Effector CD8-positive, alpha-beta T cell (primary cell): ENCODE measurements at regions not wholly inside any gene's neighbourhood (a gene's known extent, or its start where the extent isn't known, plus 50 kb on each side); places are given as distances from the start of the nearest gene placed in this dataset.

Experiments used
- DNase-seq: peaks from one replicate; lab custom pipeline; 2025; lab: John Stamatoyannopoulos, UW

DNA sequence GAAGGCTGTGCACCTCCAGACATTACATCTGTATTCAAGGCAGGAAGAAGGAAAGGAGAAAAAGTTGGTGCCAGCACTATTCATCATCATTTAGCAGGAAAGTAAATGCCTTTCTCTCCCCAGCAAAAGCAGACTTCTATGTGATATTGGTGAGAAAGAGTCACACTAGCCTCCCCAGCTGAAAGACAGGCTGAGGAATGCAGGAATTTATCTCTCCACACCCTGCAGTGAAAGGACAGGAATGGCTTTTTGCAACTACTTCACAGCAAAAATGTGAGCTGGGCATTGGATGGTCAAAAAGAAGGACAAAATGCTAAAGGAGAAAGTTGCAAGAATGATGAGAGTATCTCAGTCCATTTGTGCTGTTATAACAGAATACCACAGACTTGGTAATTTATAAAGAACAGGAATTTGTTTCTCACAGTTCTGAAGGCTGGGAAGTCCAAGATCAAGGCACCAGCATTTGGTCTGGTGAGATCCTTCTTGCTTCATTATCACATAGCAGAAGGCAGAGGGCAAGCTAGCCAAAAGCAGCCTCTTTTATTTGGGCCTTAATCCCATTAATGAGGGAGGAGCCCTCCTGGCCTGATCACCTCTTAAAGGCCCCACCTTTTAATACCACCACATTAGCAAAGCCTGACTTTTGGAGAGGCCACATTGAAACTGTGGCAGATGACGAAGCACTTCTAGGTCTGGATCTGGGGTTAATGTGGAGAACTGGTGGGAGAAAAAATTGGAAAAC, 388.1 kb upstream of the SLC14A2 start:
- no peak for DNase-seq

DNA sequence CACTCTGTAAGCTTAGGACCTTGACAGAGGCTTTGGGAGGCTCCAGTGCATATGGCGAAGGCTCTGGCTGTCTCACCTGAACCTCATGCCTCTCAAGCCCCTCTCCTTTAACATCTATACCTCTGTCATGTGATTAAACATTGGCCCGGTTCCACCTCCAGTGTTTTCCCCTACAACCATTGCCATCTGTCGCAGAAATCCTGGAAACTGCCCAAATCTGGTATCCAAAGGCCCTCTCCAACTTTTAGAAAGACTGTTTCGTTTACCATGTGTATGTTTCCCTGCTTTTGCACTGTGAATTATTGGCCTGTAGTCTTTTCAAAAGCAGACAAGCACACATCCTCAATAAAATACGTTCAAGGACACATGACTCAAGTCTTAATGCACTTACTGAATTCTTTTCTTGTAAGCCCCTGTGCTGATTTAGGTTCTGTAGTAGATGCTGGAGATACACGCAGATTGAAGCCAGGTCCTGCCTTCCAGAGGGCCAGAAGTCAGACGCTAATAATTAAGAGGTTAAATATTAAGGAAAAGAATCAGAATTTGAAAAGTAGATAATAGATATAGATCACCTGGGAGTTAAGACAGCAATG, 386.4 kb upstream of the SLC14A2 start:
- DNase-seq: no peak

DNA sequence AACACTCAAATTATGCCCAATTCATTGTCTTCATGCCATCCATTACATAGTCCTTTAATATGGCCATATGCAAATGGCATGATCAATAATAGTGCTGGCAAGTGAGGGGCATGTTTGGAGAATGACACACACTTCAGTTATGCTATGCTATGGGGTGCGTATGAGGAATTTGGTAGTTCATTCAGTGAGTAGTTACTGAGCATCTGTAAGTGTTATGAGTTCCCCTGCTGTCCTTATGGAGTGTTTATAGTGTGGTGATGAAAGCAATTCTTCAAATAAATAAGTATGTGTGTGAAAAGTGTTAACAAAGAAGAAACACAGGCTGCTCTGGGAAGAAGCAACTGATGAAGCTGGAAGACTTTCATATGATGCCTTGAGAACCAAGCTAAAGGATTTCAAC, 383.7 kb upstream of the SLC14A2 start:
- DNase-seq: no peak

DNA sequence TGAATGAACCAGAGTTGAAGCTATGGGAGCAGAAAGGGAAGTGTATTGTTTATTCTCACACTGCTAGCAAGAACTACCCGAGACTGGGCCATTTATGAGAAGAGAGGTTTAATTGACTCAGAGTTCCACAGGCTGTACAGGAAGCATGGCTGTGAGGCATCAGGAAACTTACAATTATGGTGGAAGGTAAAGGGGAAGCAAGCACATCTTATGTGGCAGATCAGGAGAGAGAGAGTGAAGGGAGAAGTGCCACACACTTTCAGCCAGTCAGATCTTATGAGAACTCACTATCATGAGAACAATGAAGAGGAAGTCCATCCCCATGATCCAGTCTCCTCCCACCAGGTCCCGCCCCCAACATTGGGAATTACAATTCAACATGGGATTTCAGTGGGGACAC, 383.2 kb upstream of the SLC14A2 start:
- no peak for DNase-seq

DNA sequence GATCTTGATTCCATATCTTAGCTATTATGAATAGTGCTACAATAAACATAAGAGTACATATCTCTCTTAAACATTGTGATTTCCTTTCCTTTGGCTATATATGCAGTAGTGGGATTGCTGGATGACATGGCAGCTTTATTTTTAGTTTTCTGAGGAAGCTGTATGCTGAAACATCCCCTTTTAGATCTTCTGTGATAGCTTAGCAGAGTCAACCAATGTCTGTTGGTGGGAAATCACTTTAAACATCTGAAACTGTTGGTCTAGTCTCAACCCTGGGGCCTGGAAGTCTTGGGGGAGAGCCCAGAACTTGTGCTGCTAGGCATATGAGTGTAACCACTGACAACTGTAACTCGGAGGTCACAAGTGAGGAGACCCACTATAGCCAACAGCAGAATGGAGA, 378.6 kb upstream of the SLC14A2 start:
- no peak for DNase-seq

DNA sequence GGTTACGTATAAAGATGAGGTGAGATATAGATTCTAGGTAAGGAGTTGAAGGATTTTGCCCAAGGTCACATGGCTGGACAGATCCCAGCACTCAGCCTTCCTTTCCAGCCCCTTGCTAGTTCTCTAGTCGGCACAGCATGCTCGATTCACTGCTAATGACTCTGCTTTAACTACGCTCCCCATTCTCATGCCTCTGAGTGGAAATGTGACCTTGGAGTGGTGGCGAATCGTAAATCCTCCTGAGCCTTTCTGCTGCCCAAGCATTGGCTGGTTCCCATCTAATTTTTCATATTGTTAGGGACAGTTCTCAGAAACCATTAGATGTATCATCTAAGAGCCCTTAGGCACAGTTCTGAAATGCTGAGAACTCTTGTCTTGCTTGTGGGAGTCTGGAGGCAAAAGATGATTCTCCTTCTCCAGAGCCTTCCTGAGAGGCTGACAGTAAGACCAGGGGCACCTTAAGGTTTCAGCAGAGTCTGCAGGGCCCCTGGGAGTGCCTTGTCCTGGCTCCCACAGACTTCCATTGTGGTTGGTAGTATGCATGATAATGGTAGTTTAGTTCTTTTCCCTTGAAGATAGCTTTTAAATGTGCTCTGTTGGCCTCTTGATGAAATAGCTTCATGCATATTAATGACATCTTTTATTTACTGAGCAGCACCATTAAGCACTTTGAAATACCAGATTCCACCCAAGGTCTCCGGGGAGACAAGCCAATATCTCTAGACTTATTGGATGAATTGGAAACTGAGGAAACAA, 377.8 kb upstream of the SLC14A2 start:
- no peak for DNase-seq

DNA sequence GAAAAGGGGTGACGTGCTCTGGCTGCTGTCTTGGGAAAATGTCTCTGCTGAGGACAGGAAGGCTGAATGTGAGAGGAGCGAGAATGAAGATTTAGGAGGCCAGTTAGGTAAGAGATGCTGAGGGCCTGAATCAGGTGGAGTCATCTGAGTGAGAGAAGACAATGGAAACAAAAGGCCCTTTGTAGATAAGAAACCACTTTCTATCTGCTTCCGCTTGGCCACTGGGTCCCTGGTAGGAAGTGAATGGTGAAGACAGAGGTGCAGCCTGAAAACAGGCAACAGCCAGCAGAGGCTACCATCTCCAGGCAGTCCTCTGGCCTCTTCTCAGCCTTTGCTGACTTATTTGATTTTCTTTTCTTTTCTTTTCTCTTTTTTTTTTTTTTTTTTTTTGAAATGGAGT, 374.0 kb upstream of the SLC14A2 start:
- DNase-seq: no peak

DNA sequence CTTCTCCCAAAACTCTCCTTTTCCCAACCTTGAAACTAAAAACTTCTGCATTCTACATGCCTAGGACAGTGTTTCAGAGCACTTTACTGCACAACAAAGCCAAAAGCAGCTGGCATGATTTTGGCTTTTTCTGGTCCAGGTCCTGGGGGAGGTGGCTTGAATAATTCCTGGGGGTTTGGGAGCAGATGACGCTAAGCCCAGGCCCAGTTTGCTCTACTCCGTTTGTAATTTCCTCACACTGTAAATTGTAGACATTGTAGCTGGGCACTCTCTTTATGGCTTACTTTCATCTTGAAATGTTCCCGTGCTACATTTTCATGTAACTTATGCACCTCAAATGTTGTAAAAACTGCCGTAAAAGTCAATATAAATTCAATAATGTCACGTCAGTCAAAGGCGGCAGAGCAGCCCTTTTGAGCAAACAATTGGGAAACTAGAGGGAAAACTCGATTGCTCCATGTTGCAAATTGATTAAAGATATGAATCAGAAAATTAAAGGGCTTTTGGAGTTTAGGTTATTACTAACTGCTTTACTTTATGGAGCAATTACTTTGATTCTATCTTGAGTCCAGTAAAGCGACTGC, 373.2 kb upstream of the SLC14A2 start:
- DNase-seq: no peak

DNA sequence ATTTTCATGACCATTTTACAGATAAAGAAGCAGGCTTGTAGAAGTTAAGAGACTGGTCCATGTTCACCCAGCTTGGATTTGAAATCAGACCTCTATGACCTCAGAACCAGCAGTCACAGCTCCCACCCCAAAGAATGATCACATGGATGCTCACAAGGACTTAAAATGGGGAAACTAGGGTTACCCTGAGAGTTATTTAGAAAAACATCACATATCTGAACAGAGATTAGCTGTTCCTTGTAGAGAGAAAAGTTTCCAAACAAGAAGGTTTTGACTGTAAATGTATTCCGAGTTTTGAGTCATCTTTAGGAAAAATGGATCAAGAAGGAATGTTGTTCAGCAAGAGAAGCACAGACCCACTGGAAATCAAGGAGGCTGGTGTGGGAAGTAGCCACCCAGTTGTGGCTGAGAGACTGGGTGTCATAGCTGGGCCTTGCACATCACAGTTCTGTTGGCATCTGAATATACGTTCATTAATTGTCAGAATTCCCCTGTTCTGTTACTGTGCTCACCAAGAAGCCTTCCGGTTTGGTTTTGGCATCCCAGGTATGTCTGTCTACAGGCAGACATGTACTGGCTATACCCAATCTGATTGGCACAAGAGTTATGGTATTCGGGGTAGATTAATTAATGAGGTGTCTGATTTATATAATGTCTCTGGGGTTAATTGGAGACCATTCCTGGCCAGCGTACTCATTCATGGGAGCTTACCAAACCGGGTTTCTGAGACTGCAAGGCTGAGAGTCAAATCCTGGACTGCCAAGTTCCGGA, 371.8 kb upstream of the SLC14A2 start:
- no peak for DNase-seq

DNA sequence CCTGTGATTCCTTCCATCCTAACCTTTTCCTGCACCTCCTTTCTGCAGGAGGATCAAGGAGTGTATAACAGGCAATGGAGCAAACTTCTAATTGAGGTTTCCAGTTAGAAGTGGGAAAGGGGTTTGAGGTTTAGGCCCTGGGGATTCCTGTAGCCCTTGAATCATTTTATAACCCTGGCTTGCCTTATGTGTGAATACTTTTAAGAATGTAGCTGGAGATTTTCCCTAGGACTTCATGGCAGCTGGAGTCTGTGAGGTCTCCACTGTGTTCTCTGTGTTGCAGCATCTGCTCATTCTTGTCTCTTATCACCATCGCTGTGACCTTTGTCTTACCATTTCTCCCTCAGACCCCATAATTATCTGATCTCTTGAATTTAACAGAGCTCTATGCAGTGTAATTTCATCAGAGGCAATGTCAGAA, 370.2 kb upstream of the SLC14A2 start:
- no peak for DNase-seq

DNA sequence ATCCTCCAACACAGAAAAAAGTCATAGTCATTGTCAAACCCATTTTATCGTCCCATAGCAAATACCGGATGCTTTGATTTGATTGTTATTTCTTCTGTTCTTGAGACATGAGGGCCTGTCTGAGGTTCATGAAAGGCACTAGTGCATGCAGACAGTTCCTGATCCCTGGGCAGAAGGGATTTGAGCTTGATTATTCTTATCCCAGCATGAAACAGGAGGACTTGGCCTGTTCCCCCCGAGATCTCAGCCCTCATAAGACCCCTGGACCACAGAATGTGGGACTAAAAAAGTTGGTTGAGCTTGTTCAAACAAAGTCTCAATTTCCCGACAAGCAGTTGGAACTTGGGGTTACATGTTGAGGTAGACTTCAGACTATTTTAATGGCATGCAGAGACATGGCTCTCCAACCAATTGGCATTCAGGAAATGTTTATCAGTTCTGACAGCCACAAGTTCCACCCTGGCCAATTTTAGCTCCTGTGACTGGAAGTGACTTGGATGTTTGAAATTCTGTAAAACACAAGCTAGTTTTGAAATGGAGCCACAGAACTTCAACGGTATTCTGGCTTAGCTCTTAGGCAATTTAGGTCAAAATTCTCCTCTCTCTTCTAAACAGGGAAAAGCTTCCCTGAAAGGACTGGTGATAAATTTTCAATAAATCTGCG, 366.9 kb upstream of the SLC14A2 start:
- no peak for DNase-seq

DNA sequence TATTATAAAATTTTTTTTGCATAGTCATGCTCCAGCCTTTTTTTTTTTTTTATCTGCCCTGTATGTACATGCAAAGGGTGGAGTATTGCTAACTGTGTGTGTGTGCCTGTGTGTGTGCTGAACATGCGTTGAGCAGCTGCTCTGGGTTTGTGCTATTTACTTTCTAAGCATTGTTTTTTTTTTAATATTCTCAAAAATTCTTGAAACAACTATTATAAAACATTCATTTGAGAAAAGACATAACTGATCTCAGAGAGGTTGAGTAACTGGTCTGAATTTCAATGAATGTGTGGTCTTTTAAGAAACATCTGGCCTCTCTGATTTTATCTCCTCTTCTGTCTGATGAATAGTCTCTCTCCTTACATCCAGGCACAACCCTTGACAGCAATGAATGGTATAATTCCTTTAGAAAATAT, 366.0 kb upstream of the SLC14A2 start:
- no peak for DNase-seq

DNA sequence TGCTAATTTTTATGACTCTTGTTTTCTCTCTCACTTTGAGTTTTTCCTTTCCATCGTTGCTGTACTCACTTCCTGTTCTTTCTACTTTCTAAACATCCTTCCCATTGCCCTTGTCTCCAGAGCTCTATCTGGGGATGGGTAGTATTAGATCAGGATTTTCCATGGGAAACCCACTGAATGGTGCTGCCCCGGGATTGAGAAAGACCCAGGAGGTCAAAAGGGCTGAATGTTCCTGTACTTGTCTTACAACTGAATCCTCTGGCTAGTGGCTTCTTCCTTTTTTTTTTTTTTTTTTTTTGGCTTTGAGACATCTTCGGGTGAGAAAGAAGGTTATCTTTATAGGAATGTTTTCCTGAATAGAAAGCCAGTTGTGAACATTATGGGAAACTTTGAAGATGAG, 364.8 kb upstream of the SLC14A2 start:
- DNase-seq: no peak

DNA sequence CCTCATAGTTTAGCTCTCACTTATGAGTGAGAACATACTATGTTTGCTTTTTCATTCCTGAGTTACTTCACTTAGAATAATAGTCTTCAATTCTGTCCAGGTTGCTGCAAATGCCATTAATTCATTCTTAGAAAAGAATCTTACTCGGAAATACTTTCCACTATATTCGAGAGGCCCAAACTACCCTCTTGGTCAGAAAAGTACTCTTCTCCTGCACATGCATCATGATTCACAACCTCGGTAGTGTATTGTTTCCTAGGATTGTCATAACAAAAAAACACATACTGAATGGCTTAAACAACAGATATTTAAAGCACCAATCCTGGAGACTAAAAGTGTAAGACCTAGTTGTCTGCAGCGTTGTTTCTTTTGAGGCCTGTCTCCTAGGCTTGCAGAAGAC, 364.0 kb upstream of the SLC14A2 start:
- DNase-seq: no peak

DNA sequence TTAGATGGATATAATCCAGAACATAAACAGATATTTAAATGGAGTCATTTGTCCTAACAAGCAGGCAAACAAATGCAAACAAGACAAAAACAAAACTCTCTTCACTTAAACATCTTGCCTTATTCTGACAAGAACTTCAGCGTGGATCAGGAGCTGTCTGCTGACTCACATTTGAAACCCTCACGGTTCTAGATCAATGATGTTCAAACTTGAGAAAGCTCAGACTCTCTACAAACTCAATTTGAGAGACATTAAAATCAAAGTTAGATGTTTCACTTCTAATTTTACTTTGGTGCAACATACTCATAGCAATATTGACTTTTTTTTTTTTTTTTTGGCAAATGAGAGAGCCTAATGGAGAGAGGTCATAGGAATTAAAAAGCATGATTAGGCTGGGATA, 362.8 kb upstream of the SLC14A2 start:
- no peak for DNase-seq

DNA sequence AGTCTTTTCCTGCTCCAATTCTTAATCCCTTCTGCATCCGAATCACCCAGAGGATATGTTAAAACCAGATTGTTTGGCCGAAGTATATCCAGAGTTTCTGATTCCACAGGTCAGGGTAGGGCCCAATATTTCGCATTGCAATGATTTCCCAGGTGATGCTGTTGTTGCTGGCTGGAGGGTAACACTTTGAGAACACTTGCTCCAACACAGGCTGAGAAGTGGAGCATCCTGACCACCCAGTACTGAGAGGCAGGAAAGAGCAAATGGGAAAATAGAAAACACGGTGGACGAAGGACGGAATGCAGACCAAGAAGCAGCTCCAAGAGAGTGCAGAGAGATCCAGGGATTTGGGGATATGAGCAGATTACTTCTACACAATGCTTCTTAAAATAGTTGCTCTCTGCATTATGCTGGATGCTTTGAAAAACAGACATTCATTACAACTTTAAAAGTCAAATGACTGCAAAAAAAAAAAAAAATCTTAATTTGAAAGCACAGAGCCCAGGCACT, 362.2 kb upstream of the SLC14A2 start:
- no peak for DNase-seq

DNA sequence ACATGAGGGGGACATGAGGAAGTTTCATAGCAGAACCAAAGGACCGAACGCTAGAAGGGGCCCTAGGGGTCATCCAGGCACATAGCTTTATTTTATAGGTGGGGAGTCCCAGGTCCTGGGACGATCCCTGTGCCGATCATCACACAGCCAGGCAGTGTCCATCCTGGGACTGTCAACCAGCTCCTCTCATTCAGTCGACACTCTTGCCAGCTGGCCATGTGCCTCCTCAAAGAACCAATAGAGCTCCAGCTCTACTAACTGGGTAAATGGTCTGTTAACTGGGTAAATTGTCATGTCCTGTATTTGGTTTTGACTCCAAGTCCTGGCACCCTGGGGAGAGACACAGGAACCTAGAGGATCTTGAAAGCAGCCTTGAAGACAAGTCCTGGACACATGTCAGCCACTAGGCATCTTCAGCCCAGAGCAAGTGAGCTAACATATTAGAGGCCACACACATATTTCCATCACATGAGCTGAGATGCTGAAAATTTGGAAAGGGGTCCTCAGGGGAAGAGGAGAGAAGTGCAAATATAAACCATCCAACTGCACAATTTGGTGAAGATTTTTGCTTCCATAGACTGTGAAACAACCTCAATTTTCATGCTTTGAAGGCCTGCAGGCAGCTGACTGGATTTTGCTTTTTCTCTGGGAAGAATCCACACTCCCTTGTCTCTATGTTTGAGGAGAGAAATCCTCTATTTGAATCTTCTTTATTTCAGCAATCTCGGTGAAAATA, 361.1 kb upstream of the SLC14A2 start:
- no peak for DNase-seq

DNA sequence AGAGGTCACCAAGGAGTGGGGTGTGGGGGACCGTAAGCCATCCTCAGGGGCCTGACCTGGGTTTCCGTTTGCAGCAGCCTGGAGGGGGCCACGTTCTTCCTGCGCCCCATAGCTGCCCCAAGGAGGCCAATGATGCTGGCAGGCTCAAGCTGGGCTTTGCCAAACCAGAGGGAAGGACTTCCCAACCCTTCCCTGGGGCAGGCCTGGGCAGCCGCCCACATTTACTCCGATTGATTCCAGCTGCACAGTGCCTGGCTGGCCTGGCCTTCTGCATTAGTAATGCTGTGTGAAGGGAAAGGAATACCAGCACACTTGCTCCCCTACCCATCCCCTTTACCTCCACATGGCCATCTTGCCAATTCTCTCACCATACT, 360.6 kb upstream of the SLC14A2 start:
- DNase-seq: no peak

DNA sequence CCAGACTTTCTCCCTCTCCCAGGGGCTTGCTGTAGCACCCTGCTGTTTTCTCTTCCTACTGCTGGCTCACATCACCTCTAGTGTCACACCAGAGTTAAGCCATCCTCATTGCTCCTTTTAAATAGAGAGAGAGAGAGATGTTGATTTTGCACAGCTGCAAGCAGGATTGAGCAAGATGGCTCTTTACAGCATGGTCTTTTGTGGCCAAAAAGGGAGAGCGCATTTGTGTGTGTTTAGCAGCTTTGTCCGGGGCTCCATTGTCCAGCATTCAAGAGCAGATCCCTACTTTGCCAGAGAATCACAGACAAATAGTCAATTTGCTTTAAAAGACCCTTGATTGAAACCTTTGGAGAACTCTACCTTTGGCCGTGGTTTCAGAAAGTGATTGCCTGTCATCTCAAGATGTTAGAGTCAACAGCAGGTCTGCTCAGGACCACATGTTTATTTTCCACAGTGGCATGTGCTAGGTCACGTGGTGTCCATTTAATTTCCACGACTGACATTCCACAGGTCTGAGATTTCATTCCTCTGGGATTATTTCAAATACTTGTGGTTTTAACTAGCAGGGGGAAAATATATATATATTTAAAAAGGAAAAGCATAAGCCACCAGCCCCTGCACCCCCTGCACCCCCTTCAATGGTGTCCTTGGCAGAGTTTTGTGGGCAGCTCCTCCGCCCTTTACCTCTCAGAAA, 359.9 kb upstream of the SLC14A2 start:
- DNase-seq: no peak

DNA sequence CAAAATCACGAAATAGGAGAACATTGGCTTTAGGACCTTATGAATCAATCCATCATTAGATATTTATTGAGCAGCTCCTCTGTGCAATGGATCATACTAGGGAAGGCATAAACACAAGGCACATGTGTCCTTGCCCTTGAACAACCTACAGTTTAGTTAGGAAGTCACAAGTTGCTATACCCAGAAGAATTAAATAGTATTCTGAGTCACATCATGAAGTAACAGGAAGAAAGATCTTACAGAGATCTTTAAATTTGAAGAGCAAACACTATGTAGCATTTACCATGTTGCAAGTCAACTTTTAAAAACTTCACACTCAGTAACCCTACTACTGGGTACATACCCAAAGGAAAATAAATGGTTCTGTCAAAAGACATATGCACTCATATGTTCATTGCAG, 355.2 kb upstream of the SLC14A2 start:
- DNase-seq: no peak
